Endothelial cell of umbilical vein (primary cell): ENCODE measurements at regions not wholly inside any gene's neighbourhood (a gene's known extent, or its start where the extent isn't known, plus 50 kb on each side); places are given as distances from the start of the nearest gene placed in this dataset.

Experiments
- FOS ChIP-seq: IDR thresholded peaks from 2 replicates; pipeline ENCODE4 v1.6.1; 2011; ENCODE audit warnings: mild to moderate bottlenecking, low read length, moderate library complexity, borderline replicate concordance; ENCODE audit not compliant: insufficient read depth
- JUN ChIP-seq: IDR thresholded peaks from 2 replicates; pipeline ENCODE4 v1.6.1; 2011; ENCODE audit warnings: borderline replicate concordance, low read depth; ENCODE audit not compliant: insufficient read length, insufficient read depth
- MYC ChIP-seq: IDR thresholded peaks from one replicate; pipeline ENCODE4 v1.6.1; 2011; ENCODE audit warnings: mild to moderate bottlenecking, low read depth, low read length
- POLR2AphosphoS5 ChIP-seq: IDR thresholded peaks from 2 replicates; pipeline ENCODE4 v1.6.1; 2012; ENCODE audit warnings: low read depth, mild to moderate bottlenecking, control low read depth, low read length, moderate library complexity; ENCODE audit not compliant: insufficient read depth
- TF ChIP-seq, protein P1 (sequence below), 2 donors: IDR thresholded peaks; 1 replicate in 1 of 2; 2 replicates in 1 of 2; pipeline ENCODE4 v1.5.1; 2011; ENCODE audit warnings: low read length in 2 of 2, mild to moderate bottlenecking in 2 of 2, moderate library complexity in 2 of 2, control low read depth in 1 of 2, inconsistent platforms in 1 of 2, low read depth in 1 of 2; ENCODE audit not compliant: insufficient read depth in 1 of 2; ENCODE audit errors: extremely low read depth in 1 of 2

DNA sequence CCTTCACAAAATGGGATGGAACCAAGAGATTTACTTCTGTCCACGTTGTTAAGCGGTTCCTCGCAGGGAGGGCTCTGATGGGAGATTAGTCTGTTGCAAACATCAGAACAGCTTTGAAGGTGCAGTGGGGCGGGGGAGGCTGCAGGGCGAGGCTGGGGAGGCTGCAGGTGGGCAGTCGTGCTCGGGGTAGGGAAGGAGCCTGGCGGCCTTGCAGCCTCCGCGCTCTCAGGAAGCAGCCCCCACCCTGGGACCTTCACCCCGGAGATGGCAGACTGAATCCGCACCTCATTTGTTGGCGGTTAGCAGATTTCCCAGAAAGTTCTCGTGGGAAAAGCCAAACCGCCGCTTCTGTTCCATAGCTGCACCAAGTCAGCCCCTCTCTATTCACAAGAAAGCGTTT lies 237.3 kb downstream of the BRD1 start:
- TF ChIP-seq FOS, result no peak
- no peak for TF ChIP-seq POLR2AphosphoS5
- TF ChIP-seq, protein P1, sequence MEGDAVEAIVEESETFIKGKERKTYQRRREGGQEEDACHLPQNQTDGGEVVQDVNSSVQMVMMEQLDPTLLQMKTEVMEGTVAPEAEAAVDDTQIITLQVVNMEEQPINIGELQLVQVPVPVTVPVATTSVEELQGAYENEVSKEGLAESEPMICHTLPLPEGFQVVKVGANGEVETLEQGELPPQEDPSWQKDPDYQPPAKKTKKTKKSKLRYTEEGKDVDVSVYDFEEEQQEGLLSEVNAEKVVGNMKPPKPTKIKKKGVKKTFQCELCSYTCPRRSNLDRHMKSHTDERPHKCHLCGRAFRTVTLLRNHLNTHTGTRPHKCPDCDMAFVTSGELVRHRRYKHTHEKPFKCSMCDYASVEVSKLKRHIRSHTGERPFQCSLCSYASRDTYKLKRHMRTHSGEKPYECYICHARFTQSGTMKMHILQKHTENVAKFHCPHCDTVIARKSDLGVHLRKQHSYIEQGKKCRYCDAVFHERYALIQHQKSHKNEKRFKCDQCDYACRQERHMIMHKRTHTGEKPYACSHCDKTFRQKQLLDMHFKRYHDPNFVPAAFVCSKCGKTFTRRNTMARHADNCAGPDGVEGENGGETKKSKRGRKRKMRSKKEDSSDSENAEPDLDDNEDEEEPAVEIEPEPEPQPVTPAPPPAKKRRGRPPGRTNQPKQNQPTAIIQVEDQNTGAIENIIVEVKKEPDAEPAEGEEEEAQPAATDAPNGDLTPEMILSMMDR (IDR thresholded peaks at IDR 0.05; ENCODE audit: extremely low read depth in 1 of 2, insufficient read depth in 1 of 2, low read depth in 1 of 2, low read length in 2 of 2), result no peak
- TF ChIP-seq JUN, result no peak
- no peak for TF ChIP-seq MYC
